Suprapubic skin (tissue), 4 donors: ENCODE measurements at regions not wholly inside any gene's neighbourhood (a gene's known extent, or its start where the extent isn't known, plus 50 kb on each side); places are given as distances from the start of the nearest gene placed in this dataset.

Source experiments
- EP300 ChIP-seq: sonication (generic); formaldehyde crosslinking; IDR thresholded peaks from one replicate; pipeline ENCODE4 v1.6.1; 2017; ENCODE audit warnings: antibody characterized with exemption
- POLR2AphosphoS5 ChIP-seq, 3 donors: sonication (generic); formaldehyde crosslinking; IDR thresholded peaks; one replicate each; pipeline ENCODE4 v1.6.1; 2017; ENCODE audit warnings: antibody characterized with exemption in 3 of 3
- TF ChIP-seq, protein P1 (sequence below), 2 donors: fragments of 200-600 bp in 1 of 2; fragments of 450-650 bp in 1 of 2; sonication (generic) in 1 of 2; IDR thresholded peaks; one replicate each; pipeline ENCODE4 v1.5.1; 2016 to 2019; ENCODE audit warnings: antibody characterized with exemption in 2 of 2, mild to moderate bottlenecking in 1 of 2, moderate library complexity in 1 of 2

GRCh38 chr17:34780438-34780837 lies 180.8 kb downstream of the CCT6B start:
- TF ChIP-seq, protein P1, sequence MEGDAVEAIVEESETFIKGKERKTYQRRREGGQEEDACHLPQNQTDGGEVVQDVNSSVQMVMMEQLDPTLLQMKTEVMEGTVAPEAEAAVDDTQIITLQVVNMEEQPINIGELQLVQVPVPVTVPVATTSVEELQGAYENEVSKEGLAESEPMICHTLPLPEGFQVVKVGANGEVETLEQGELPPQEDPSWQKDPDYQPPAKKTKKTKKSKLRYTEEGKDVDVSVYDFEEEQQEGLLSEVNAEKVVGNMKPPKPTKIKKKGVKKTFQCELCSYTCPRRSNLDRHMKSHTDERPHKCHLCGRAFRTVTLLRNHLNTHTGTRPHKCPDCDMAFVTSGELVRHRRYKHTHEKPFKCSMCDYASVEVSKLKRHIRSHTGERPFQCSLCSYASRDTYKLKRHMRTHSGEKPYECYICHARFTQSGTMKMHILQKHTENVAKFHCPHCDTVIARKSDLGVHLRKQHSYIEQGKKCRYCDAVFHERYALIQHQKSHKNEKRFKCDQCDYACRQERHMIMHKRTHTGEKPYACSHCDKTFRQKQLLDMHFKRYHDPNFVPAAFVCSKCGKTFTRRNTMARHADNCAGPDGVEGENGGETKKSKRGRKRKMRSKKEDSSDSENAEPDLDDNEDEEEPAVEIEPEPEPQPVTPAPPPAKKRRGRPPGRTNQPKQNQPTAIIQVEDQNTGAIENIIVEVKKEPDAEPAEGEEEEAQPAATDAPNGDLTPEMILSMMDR (IDR thresholded peaks at IDR 0.05) = no peak
- no peak for TF ChIP-seq POLR2AphosphoS5 (IDR thresholded peaks at IDR 0.05)
- TF ChIP-seq EP300 = no peak
